ENCODE measurements at regions not wholly inside any gene's neighbourhood (a gene's known extent, or its start where the extent isn't known, plus 50 kb on each side); places are given as distances from the start of the nearest gene placed in this dataset.
"Not testable (repeated sequence)": the region's sequence is repeated elsewhere in the genome, so short reads cannot be mapped to it uniquely, and the experiment has no call there.

DNA sequence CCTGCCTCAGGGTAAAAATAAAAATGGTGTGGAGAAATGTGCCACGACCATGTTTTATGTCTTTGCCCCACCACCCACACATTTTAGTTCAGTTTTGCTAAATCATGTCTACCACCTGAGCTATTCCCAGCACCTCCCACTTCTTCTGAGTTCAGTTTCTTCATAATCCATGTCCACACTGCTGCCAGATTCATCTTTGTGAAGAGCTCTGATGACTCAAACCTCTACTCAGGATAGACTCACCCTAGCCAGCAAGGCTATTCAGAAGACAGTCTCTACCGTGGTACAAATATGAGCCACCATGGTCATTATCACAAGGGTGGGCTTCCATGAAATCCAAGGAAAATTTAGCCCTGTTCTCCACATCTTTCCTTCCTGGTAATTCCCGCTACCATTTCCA, 231.1 kb upstream of the PRKCQ start:
- Histone ChIP-seq H3K4me3 (ENCODE audit: low read depth in 1 of 2, low read length in 2 of 2) (no peak overlapping the region), H3K27me3 (ENCODE audit: control insufficient read depth in 1 of 2, insufficient read depth in 2 of 2, low read length in 2 of 2) (no peaks in the 10 kb centered on the region), H3K4me1 (ENCODE audit: control insufficient read depth in 2 of 2, insufficient read depth in 2 of 2, low read length in 1 of 2) (no peaks in the 10 kb centered on the region), H3K9me3 (ENCODE audit: control insufficient read depth in 2 of 2, insufficient read depth in 1 of 2, low read depth in 1 of 2, low read length in 1 of 2) (no peaks in the 10 kb centered on the region), H3K27ac (ENCODE audit: low read depth in 2 of 2, low read length in 1 of 2) (no peak overlapping the region), H3K36me3 (ENCODE audit: control insufficient read depth in 2 of 2, insufficient read depth in 2 of 2, low read length in 1 of 2) (no peaks in the 10 kb centered on the region)
- WGBS, 2 donors: 61 to 66% methylated on average over 3 of the region's 3 CpGs

DNA sequence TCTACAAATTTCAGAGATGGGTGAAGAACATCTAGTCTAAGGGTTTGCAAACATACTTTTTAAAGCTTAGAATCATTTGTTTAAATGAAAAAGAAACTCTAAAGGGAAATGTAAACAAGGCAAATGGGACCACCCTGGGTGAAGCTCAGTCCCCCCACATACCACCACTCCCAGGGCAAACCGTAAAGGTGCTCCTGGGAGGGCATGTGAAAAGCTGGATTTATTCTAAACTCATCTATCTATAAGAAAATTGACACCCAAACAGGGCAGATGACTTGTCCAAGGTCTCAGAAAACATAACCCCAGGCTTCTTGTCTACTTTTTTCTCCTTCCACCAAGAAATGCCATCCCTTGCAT, 223.3 kb upstream of the PRKCQ start:
- 63 to 85% methylated on average over 1 of the region's 1 CpG for WGBS, 2 donors
- Histone ChIP-seq H3K4me1 (ENCODE audit: control insufficient read depth in 2 of 2, insufficient read depth in 2 of 2, low read length in 1 of 2) (no peaks in the 10 kb centered on the region), H3K36me3 (ENCODE audit: control insufficient read depth in 2 of 2, insufficient read depth in 2 of 2, low read length in 1 of 2) (no peaks in the 10 kb centered on the region), H3K27me3 (ENCODE audit: control insufficient read depth in 1 of 2, insufficient read depth in 2 of 2, low read length in 2 of 2) (no peaks in the 10 kb centered on the region), H3K9me3 (ENCODE audit: control insufficient read depth in 2 of 2, insufficient read depth in 1 of 2, low read depth in 1 of 2, low read length in 1 of 2) (no peaks in the 10 kb centered on the region), H3K4me3 (ENCODE audit: low read depth in 1 of 2, low read length in 2 of 2) (no peak overlapping the region), H3K27ac (ENCODE audit: low read depth in 2 of 2, low read length in 1 of 2) (no peak overlapping the region)

DNA sequence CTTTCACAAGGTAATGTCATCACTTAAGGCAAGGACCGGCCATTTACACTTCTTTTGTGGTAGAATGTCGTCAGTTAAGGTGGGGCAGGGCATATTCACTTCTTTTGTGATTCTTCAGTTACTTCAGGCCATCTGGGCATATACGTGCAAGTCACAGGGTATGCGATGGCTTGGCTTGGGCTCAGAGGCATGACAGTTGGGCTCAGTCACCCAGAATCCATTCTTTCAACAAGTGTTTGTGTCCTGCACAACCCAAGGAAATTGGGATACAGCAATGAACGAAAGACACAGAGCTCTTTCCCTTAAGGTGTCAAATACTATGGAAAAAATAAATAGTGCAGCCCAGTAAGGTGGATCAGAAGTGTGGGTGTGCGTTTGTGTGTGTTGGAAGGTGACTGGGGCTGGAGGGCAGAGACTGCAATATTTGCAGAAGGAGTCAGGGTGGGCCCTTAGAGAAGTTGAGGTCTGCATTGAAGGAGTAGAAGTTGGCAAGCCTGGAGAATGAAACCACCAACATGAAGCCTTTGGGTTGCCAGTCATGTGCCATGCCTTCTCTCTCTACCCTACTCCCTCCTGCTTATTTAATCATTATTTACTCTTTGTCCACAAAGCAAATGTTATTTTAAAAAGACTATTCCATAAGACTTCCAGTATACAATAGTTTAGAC, 222.8 kb upstream of the PRKCQ start:
- Histone ChIP-seq H3K27me3 (ENCODE audit: control insufficient read depth in 1 of 2, insufficient read depth in 2 of 2, low read length in 2 of 2) (no peaks in the 10 kb centered on the region), H3K9me3 (ENCODE audit: control insufficient read depth in 2 of 2, insufficient read depth in 1 of 2, low read depth in 1 of 2, low read length in 1 of 2) (no peaks in the 10 kb centered on the region), H3K4me3 (ENCODE audit: low read depth in 1 of 2, low read length in 2 of 2) (no peak overlapping the region), H3K4me1 (ENCODE audit: control insufficient read depth in 2 of 2, insufficient read depth in 2 of 2, low read length in 1 of 2) (no peaks in the 10 kb centered on the region), H3K27ac (ENCODE audit: low read depth in 2 of 2, low read length in 1 of 2) (no peak overlapping the region), H3K36me3 (ENCODE audit: control insufficient read depth in 2 of 2, insufficient read depth in 2 of 2, low read length in 1 of 2) (no peaks in the 10 kb centered on the region)
- 60 to 71% methylated on average over 6 of the region's 6 CpGs for WGBS, 2 donors

DNA sequence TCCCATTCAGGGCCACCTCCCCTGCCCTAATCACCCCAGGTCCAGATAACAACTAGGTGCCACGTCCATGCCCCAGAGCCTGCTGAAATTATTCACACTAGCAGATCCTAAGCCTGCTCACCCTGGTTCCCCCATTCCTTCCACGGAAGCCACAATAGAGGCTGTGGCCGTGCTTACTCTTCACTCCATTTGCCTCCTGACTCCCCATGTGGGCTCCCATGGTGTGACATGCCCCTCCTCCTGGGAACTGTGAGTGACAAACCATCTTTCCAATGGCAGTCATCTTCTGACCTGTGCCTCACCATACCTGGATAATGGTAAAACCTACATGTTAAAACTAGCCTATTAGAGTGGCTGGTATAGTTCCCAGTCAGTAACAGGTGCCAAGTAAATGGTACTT, 216.2 kb upstream of the PRKCQ start:
- no peaks in the 10 kb centered on the region for H3K27me3 ChIP-seq (ENCODE audit: control insufficient read depth in 1 of 2, insufficient read depth in 2 of 2, low read length in 2 of 2)
- H3K9me3 ChIP-seq (ENCODE audit: control insufficient read depth in 2 of 2, insufficient read depth in 1 of 2, low read depth in 1 of 2, low read length in 1 of 2): no peaks in the 10 kb centered on the region
- WGBS, 2 donors: 76 to 89% methylated on average over 3 of the region's 3 CpGs
- H3K4me3 ChIP-seq (ENCODE audit: low read depth in 1 of 2, low read length in 2 of 2): no peak overlapping the region
- H3K4me1 ChIP-seq (ENCODE audit: control insufficient read depth in 2 of 2, insufficient read depth in 2 of 2, low read length in 1 of 2): peaks cover 0 to 2% of the 10 kb centered on the region in 2 donors
- H3K27ac ChIP-seq (ENCODE audit: low read depth in 2 of 2, low read length in 1 of 2): no peak overlapping the region
- H3K36me3 ChIP-seq (ENCODE audit: control insufficient read depth in 2 of 2, insufficient read depth in 2 of 2, low read length in 1 of 2): no peaks in the 10 kb centered on the region

DNA sequence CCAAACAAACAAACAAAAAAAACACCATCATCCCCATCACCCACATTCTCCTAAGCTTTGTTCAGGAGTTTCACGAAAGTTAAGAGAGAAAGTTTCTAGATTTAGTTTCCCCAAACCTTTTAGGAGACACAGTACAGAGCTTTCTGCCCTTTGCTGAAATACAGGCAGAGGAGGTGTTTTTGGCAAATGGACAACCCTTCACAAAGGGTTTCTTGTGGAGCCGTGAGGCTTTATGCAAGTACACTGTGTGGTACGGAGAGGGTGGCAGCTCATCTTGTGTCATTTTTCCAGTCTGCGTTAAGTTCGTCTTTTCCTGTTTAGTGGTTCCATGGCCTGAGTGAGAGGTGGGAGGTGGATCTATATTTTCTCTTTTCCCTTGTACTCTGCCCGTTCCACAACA, 215.5 kb upstream of the PRKCQ start:
- Histone ChIP-seq H3K36me3 (ENCODE audit: control insufficient read depth in 2 of 2, insufficient read depth in 2 of 2, low read length in 1 of 2) (no peaks in the 10 kb centered on the region), H3K4me3 (ENCODE audit: low read depth in 1 of 2, low read length in 2 of 2) (no peak overlapping the region), H3K27ac (ENCODE audit: low read depth in 2 of 2, low read length in 1 of 2) (no peak overlapping the region), H3K27me3 (ENCODE audit: control insufficient read depth in 1 of 2, insufficient read depth in 2 of 2, low read length in 2 of 2) (no peaks in the 10 kb centered on the region), H3K9me3 (ENCODE audit: control insufficient read depth in 2 of 2, insufficient read depth in 1 of 2, low read depth in 1 of 2, low read length in 1 of 2) (no peaks in the 10 kb centered on the region), H3K4me1 (ENCODE audit: control insufficient read depth in 2 of 2, insufficient read depth in 2 of 2, low read length in 1 of 2) (peaks cover 0 to 2% of the 10 kb centered on the region in 2 donors)
- WGBS, 2 donors: 76 to 80% methylated on average over 6 of the region's 6 CpGs

DNA sequence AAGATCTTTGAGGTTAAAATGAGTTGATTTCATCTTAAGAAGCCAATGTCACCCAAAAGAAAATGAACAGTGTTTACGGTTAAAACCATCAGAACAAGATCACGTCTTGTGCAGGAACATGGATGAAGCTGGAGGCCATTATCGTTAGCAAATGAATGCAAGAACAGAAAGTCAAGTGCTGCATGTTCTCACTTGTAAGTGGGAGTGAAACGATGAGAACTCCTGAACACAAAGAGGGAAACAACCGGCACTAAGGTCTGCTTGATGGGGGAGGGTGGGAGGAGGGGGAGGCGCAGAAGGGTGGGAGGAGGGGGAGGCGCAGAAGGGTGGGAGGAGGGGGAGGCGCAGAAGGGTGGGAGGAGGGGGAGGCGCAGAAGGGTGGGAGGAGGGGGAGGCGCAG, 214.8 kb upstream of the PRKCQ start:
- not testable (repeated sequence) for H3K27me3 ChIP-seq (ENCODE audit: control insufficient read depth in 1 of 2, insufficient read depth in 2 of 2, low read length in 2 of 2); H3K4me1 ChIP-seq (ENCODE audit: control insufficient read depth in 2 of 2, insufficient read depth in 2 of 2, low read length in 1 of 2); H3K4me3 ChIP-seq (ENCODE audit: low read depth in 1 of 2, low read length in 2 of 2); H3K27ac ChIP-seq (ENCODE audit: low read depth in 2 of 2, low read length in 1 of 2); H3K9me3 ChIP-seq (ENCODE audit: control insufficient read depth in 2 of 2, insufficient read depth in 1 of 2, low read depth in 1 of 2, low read length in 1 of 2); H3K36me3 ChIP-seq (ENCODE audit: control insufficient read depth in 2 of 2, insufficient read depth in 2 of 2, low read length in 1 of 2)
- 28 to 55% methylated on average over 5 of the region's 10 CpGs for WGBS, 2 donors

DNA sequence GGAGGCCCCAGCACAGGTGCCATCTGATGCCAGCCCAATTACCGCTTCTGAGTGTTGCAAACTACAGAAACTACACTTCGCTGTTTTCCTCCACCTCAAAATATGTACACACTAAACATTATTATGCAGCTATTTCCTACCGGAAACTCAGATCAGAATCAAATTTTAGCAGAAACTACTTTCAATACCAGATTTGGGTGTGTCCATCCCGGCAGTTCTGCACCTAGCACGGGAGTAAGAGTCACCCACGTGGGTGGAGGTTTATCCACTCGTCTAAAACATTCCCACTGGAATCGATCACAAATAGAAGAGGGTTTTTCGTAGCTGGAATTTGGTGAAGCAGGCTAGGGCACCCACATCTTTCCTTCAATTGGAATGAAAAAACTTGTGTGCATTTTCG, 214.4 kb upstream of the PRKCQ start:
- Histone ChIP-seq H3K27me3 (ENCODE audit: control insufficient read depth in 1 of 2, insufficient read depth in 2 of 2, low read length in 2 of 2) (no peaks in the 10 kb centered on the region), H3K9me3 (ENCODE audit: control insufficient read depth in 2 of 2, insufficient read depth in 1 of 2, low read depth in 1 of 2, low read length in 1 of 2) (no peaks in the 10 kb centered on the region), H3K36me3 (ENCODE audit: control insufficient read depth in 2 of 2, insufficient read depth in 2 of 2, low read length in 1 of 2) (no peaks in the 10 kb centered on the region), H3K27ac (ENCODE audit: low read depth in 2 of 2, low read length in 1 of 2) (no peak overlapping the region), H3K4me1 (ENCODE audit: control insufficient read depth in 2 of 2, insufficient read depth in 2 of 2, low read length in 1 of 2) (peaks cover 0 to 2% of the 10 kb centered on the region in 2 donors), H3K4me3 (ENCODE audit: low read depth in 1 of 2, low read length in 2 of 2) (no peak overlapping the region)
- 57 to 70% methylated on average over 10 of the region's 10 CpGs for WGBS, 2 donors

DNA sequence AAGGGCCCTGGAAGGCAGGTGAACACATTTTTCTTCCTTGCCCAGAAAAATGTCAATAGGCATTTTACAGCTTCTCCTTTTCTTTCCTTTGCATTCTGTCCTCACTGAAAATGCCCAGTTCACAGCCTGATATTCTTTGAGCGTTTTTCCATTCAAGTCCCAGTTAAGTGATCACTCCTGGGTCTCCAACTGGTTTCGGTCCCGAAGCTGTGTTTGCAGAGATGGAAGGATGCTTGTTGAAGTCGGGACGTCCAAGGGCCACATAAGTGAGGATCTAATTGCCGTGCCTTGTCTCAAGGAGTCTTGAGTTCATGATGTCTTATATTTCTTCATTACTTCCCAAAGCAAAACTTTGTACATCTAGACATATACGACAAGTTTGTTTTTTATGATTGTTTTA, 208.7 kb upstream of the PRKCQ start:
- Histone ChIP-seq H3K4me3 (ENCODE audit: low read depth in 1 of 2, low read length in 2 of 2) (no peak overlapping the region), H3K27ac (ENCODE audit: low read depth in 2 of 2, low read length in 1 of 2) (no peak overlapping the region), H3K36me3 (ENCODE audit: control insufficient read depth in 2 of 2, insufficient read depth in 2 of 2, low read length in 1 of 2) (no peaks in the 10 kb centered on the region), H3K27me3 (ENCODE audit: control insufficient read depth in 1 of 2, insufficient read depth in 2 of 2, low read length in 2 of 2) (no peaks in the 10 kb centered on the region), H3K4me1 (ENCODE audit: control insufficient read depth in 2 of 2, insufficient read depth in 2 of 2, low read length in 1 of 2) (no peaks in the 10 kb centered on the region), H3K9me3 (ENCODE audit: control insufficient read depth in 2 of 2, insufficient read depth in 1 of 2, low read depth in 1 of 2, low read length in 1 of 2) (no peaks in the 10 kb centered on the region)
- 84 to 88% methylated on average over 7 of the region's 7 CpGs for WGBS, 2 donors

DNA sequence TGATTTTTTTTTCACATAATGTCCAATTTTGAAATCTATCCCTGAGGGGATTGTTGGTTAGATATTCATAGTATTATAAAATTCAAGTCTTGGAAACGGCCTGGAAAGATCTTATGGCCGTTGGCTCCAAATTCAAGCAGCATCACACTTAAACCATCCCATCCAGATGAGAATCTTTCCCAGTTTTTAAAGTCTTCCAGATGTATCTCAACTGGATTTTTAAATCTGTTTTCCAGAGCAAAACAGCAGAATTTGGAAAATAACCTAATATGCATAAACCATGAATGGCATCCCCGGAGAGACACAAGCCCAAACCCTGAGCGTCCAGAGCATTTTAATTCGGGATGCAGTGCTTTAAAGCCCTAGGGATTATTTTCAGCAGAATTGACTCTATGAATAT, 208.2 kb upstream of the PRKCQ start:
- Histone ChIP-seq H3K36me3 (ENCODE audit: control insufficient read depth in 2 of 2, insufficient read depth in 2 of 2, low read length in 1 of 2) (no peaks in the 10 kb centered on the region), H3K27me3 (ENCODE audit: control insufficient read depth in 1 of 2, insufficient read depth in 2 of 2, low read length in 2 of 2) (no peaks in the 10 kb centered on the region), H3K27ac (ENCODE audit: low read depth in 2 of 2, low read length in 1 of 2) (no peak overlapping the region), H3K9me3 (ENCODE audit: control insufficient read depth in 2 of 2, insufficient read depth in 1 of 2, low read depth in 1 of 2, low read length in 1 of 2) (no peaks in the 10 kb centered on the region), H3K4me3 (ENCODE audit: low read depth in 1 of 2, low read length in 2 of 2) (no peak overlapping the region), H3K4me1 (ENCODE audit: control insufficient read depth in 2 of 2, insufficient read depth in 2 of 2, low read length in 1 of 2) (no peaks in the 10 kb centered on the region)
- 75 to 82% methylated on average over 5 of the region's 5 CpGs for WGBS, 2 donors

DNA sequence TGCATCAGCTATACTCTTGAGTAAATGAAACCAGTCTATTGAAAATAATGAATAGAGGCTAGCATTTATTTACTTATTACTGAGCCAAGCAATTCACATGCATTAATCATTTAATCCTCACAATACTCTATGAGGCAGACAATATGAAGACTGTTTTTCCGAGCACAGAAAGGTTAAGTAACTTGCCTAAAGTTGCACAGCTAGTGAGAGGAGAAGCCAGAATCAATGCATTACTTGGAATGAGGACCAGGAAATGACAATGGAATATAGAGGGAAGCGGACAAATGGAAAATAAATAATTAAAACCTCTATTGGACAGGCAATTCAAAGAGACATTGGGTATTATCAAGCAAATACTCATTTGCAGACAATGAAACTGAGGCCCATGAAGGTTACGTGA, 207.6 kb upstream of the PRKCQ start:
- no peaks in the 10 kb centered on the region for H3K27me3 ChIP-seq (ENCODE audit: control insufficient read depth in 1 of 2, insufficient read depth in 2 of 2, low read length in 2 of 2)
- no peak overlapping the region for H3K27ac ChIP-seq (ENCODE audit: low read depth in 2 of 2, low read length in 1 of 2)
- H3K9me3 ChIP-seq (ENCODE audit: control insufficient read depth in 2 of 2, insufficient read depth in 1 of 2, low read depth in 1 of 2, low read length in 1 of 2): no peaks in the 10 kb centered on the region
- H3K36me3 ChIP-seq (ENCODE audit: control insufficient read depth in 2 of 2, insufficient read depth in 2 of 2, low read length in 1 of 2): no peaks in the 10 kb centered on the region
- 85 to 91% methylated on average over 3 of the region's 3 CpGs for WGBS, 2 donors
- no peaks in the 10 kb centered on the region for H3K4me1 ChIP-seq (ENCODE audit: control insufficient read depth in 2 of 2, insufficient read depth in 2 of 2, low read length in 1 of 2)
- no peak overlapping the region for H3K4me3 ChIP-seq (ENCODE audit: low read depth in 1 of 2, low read length in 2 of 2)

All from esophagus (tissue), 2 donors.